GM21381 (cell line): ENCODE measurements at regions not wholly inside any gene's neighbourhood (a gene's known extent, or its start where the extent isn't known, plus 50 kb on each side); places are given as distances from the start of the nearest gene placed in this dataset.

Source experiments
- ATAC-seq: cut with Tn5 transposase; IDR thresholded peaks from one replicate; pipeline ENCODE4 v1.9.1; 2021; ENCODE audit warnings: mild to moderate bottlenecking, moderate library complexity; ENCODE audit not compliant: unreplicated experiment

DNA sequence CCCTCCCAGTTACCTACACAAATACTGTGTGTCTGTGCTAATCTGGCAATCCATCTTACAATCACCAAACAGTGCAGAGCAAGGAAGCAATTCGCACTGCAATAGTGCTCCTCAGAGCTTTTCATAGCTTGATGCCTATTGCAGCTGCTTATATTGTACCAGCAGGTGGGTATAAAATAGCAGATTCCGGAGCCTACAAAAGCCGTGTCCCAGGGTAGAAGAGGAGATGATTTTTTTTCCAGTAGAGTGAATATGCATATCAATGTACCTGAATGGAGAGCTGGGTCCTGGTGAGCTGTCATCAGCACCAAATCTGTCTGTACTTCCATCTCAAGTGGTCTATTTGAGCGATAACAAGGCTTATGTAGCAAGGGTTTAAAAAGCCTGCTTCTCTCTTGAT, 668.4 kb downstream of the DIAPH3 start:
- no peak for ATAC-seq

DNA sequence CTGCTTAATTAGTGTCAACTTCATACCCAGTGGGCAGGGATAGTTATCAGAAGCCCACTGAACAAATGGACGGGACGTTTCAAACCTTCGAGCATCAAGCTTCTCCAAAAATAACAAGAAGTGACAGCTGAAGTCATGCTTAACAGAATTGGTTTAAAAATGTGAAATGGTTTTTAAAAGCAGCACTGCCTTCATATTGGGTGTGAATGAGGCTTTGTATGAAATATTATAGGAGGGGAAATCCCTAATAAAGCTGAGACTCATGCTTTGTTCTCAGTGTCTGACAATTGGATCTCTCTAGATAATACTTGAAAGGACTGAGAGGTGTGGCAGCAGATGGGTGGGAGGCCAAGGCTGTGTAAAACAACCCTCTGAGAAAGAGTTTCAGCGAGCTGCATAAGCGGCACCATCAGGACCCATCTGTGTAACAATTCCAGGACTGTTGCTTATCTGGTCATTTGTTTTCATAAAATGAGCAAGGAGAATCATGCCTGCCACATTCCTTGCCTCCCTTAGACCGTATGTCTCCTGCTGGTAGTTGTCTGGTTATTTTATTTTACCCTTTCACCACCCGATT, 667.7 kb downstream of the DIAPH3 start:
- no peak for ATAC-seq

DNA sequence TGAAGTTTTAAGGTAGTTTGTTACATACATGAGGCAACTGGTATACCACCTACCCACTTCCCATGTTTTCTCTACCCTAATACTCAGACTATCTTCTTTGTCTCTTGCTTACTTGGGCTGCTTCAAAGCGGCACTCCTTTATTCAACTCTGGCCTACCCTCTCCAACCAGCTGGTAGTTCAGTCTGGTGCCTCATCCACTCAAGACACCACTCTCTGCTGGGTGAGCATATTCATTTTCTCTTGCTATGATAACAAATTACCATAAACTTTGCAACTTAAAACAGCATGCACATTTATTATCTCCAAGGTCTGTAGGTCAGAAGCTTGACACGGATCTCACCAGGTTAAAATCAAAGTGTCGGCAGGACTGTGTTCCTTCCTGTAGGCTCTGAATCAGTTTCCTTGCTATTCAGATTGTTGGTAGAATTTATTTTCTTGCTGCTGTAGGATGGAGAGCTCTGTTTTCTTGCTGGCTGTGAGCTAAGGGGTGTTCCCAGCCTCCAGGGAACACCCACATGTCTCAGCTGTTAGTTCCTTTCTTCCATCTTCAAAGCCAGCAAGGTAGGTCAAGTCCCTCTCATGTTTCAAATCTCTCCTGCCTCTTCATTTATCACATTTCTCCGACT, 666.0 kb downstream of the DIAPH3 start:
- ATAC-seq: no peak

DNA sequence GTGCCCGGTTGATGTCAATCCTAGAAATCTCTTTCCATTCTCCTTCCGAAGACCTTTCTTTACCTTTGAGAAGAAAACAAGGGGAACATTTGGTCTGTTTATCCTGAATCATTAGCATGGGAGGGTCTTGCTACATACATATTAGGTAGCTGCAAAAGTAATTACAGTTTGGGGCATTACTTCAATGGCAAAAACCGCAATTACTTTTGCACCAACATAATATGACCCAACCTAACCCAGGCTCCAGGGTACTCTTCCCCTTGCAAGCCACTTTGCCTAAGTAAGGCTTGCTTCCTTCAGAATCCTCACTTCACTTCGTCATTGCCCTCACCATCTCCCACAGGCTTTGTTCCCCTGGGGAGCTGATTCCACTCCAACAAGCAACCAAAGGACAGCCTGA, 662.7 kb downstream of the DIAPH3 start:
- ATAC-seq: no peak

DNA sequence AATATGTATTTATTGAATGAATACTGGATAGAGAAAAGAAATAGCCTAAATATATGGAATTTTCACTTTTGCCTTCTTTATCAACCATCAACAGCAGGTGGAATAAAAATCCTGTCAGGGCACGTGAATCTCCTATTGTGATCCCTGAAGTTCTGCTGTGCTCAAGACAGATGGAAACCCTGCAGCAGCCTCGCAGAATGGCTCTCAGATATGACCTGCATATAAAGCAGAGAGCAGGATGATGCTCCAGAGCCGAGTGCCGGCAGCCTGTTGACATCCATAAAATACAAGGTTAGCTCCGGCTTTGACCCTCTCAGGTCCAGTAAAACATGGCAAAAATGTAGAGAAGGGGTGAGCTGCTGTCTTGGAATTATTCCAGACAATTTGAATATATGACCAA, 659.3 kb downstream of the DIAPH3 start:
- no peak for ATAC-seq

DNA sequence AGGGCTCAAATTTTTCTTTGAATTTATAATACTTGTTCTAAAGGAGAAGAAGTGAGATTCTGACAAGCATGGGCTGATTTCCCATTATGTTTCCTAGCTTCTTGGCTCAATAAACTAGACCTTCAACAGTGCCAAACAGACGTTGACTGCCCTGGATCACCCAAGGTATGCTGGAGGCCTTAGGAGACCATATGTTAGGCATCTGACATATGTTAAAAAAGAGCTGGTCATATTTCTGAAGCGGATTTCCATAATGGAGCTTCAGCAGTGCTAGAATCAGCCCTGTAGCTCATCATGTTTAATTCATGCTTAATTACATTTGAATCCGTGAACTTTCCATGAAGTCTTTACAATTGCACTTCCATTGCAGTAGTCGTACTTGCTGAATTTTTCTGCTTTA, 653.3 kb downstream of the DIAPH3 start:
- ATAC-seq: no peak

DNA sequence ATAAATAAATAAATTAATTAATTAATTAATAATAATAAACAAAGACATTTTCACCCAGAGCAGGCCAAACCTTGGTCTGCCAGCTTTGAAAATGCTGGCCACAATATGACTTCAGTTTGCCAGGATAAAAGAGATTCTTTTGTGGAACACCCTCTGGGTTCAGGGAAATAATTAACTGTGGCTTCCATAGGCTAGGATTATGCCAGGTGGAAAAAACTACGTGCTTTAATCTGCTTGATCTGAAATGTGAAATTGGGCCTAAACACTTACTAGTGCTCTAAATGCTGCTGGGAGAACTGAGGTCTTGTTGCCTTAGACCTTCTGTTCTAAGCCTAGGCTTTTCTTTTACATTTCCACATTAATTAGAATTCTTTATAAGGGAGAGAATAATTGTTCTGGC, 650.0 kb downstream of the DIAPH3 start:
- no peak for ATAC-seq

DNA sequence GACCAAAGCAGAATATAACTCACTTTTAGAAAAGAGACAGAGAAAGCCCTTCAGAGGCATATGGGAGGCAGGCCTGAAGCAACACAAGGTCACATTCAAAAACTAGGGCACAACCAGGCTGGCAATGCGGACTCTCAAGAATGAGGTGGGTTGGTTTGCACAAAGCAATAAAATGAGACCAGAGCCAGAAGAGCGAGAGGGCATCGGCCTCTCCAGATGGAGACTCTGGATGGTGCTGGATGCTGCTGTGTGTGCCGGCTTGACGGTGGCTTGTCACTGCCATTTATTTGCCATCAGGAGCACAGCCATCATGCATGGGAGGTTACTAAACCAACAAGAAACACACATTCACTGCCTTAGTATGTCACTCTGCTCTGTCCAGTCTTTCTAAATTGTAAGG, 649.4 kb downstream of the DIAPH3 start:
- no peak for ATAC-seq

DNA sequence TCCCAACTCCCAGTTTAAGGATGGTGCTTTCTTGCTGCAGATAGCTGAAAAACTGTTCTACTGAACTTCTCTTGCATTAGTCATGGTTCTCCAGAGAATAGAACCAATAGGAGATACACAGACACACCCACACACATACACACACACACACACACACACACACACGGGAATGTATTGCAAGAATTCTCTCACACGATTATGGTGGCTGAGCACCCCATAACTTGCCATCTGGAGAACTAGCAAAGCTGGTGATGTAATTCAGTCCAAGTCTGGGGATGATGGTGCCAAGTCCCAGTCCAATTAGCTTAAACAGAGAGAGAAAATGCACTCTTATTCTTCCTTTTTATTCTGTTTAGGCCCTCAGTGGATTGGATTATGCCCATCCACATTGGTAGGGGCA, 643.9 kb downstream of the DIAPH3 start:
- ATAC-seq: no peak

DNA sequence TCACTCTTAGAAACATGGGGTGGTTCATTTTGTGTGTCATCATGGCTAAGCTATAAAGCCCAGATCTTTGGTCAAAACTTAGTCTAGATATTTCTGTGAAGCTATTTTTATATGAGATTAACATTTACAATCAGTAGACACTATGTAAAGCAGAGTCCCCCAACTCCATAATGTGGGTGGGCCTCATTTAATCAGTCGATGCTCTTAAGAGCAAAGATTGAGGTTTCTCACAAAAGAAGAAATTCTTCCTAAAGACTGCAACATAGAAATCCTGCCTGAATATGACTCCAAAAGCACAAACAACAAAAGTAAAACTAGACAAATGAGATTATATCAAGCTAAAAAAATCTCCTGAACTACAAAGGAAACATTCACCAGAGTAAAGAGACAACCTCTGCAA, 642.2 kb downstream of the DIAPH3 start:
- ATAC-seq: no peak

DNA sequence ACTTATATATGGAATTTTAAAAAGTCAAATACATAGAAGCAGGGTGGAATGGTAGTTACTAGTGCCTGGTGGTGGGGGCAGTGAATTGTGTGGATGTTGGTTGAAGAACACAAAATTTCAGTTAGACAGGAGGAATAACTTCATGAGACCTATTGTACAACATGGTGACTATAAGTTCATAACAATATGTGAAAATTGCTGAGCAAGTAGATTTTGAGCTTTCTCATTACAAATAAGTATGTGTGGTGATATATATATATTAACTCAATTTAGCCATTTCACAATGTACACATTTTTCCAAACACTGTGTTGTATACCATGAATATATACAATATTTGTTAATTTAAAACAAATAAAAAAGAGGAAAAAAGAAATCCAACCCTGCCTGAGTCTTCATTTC, 641.1 kb downstream of the DIAPH3 start:
- no peak for ATAC-seq

DNA sequence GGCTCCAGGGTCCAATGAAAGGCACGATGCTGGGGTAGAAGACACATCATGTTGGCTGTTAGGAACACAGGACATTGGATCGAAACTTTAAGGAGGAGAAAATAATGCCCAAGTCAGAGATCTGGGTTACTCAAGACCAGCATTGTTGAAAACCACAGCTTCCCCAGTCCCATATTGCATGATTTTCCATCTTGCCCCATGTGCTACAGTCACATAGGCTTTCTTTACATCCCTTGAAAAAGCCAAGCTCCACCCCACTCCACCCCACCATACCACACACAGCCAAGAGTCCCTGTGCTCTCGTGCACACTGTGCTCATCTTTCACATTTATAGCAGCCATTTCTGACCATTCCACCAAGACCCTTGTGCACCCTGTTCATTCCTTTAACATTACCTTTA, 636.2 kb downstream of the DIAPH3 start:
- ATAC-seq: no peak

DNA sequence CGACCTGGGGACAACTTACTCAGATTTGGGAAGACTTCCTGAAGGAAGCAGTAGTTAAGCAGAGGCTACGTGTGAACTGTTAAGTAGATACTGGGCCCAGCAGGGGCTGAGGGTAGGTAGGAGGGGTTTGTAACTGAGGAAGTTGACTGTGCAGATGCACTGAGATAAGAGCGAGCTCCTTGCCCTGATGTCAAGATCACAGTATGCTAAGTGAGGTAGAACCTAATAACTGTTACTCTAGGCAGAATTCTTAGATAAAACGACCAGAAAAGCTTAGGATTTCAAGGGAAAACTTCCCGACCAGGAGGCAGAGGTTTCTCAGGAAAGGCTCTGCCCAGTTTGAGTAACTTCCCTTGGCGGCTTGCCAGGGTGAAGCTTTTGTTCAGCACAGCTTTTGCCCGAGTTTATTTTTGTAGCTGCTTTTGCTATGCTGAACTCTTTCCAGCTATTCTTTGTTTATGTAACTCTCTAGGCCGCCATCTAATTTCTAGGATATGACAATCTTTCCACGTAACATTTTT, 632.1 kb downstream of the DIAPH3 start:
- ATAC-seq: no peak

DNA sequence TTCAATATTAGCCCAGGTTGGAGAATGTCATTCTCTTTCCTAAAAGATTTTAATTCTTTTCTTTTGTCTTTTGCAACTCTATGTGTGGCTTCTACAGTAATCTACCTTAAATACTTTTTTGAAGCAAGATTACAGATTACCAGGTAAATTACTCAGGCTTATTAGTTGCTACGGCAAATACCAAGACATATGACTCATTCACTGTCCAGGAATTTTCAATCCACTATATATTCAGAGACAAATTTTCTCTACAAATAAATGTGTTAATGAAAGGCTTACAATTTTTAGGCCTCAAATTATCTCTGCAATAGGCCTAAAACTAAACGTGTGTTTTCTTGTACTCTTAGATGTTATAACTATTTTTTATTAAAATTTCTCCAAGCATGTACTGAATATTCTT, 631.3 kb downstream of the DIAPH3 start:
- no peak for ATAC-seq

DNA sequence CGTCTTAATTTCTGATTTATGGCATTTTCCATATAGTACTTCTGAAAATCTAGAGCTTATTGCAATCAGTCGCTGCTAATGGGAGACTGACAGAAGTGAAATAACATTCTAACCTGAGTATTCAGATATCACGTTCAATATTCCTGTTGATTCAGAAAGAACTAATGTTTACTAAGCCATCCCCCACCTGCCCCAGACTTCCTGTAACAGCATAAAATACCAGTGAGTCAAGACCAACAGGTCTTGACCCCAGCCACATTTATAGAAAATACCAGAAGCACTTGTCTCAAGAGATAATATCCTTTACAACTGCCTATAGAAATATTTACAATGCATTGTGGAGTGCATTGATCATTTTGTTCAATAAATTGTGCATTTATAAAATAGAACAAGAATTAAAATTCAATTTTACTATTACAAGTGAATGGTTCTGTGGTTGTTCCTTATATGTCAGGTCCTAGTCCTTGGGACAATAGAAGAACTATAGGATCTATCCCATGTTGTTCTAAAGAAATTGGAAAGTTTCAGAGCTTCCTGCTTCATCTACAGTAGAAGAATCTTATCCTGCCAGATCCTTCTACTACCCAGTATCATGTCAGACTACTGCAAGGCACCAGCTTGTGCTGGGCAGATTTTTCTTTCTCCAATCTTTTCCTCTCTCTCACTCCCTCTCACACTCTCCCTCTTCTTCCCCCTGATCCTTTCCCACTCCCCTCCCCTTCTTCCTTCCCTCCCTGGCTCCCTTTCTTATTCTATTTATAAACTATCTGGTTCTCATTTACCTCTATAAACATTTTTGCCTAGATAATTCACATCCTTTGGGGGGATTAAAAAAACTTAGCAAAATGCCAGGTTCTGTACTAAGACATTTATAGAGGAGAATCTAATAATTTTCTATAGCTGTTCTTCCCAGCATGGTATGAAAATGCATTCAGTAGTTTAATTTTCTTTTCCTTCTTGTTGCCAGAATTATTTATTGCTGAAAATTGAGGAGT, 629.9 kb downstream of the DIAPH3 start:
- ATAC-seq: no peak

DNA sequence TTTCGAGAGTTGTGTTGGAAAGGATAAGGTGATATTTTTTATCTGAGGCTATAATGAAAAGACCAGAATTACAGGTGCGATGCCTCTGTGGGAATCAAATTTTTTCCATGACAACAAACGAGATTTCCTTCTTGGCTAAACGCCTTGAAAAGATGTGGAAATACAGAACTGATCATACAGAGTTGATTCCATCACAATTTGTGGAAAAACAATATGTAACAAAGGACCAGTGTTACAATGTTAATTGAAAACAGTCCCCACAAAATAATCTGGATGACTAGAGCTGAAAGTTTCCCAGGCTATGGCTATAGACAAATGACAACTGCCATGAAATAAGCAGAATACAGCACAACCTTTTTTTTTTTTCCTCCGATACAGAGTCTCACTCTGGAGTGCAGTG, 628.9 kb downstream of the DIAPH3 start:
- no peak for ATAC-seq

DNA sequence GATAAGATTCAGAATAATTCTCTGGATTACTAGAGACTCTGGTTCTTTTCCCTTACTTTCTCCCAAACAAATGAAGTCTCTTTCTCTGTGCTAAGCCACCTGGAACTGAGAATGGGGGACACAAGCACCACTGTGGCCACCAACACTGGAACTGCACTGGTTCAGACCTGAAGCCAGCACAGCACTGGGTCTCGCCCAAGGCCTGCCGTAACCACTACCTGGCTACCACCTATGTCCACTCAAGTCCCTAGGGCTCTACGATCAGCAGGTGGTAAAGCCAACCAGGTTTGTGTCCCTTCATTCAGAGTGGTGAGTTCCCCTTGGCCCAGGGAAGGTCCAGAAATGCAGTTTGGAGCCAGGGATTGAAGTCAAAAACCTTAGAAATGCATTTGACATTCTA, 626.2 kb downstream of the DIAPH3 start:
- ATAC-seq: no peak

DNA sequence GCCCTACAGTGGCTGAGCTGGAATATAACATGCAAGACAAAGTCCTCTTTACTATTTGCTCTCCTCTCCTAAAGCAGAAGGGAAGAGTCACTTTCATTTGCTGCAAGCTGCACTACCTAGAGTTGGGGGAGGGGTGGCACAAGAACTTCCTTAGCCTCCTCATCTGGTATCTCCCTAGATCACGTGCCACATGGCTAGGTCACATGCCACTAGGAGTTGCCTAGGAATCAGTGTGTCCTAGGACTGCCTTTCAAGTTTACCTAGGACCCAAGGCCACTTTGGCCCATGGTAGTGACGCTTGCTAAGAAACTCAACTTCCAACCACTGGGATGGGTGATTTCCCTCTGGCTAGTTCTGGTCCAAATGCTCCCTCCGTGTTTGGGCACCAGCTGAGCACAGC, 625.2 kb downstream of the DIAPH3 start:
- ATAC-seq: no peak

DNA sequence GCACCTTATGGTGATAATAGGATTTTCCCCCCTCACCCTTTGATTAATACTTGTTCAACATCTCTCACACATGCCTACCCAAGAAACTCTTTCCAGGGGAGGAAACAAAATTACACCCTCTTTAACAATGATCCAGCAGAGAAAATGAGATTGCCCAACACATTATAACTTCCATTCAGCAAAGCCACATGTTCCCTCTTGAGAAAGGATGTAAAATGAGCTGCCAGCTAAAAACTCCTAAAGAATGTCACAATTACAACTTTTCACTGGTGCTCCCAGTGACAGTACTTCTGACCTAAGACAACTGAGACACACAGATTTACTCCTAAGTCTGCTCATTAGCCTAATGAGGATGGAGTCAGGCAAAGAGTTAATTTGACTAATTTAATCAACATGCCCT, 621.4 kb downstream of the DIAPH3 start:
- ATAC-seq: no peak

DNA sequence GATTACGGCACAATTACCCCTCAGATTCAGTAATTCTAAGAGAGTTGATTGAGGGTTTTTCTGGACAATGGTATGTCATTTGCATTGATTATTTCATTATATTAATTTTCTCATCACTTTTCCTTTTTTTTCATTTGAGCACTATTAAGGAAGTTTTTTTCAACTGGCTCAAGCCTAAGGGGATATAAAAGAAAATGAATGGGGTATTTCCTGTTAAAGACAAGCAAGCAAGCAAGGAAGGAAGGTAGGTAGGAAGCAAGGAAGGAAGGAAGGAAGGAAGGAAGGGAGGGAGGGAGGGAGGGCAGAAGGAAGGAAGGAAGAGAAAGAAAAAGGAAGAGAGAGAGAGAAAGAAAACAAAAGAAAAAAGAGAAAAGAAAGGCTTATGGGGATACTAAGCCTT, 620.3 kb downstream of the DIAPH3 start:
- ATAC-seq: no peak

DNA sequence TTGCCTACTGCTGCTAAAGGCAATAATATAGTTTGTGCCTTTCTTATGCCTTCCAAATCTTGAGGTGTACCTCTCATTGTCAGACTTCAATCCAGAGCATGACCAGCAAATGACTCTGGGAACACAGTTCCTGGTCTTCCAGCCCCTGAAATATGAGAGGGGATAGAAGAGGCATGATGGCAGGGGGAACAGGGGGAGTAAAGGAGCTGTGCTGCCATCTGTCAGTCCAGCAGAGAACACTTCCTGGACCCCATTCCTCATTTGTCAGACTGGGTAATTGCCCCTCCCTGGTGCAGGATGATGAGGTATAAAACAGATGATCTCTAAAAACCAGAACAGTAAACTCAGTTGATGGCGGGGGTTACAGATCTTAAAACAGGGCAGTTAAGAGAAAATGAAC, 618.7 kb downstream of the DIAPH3 start:
- no peak for ATAC-seq

DNA sequence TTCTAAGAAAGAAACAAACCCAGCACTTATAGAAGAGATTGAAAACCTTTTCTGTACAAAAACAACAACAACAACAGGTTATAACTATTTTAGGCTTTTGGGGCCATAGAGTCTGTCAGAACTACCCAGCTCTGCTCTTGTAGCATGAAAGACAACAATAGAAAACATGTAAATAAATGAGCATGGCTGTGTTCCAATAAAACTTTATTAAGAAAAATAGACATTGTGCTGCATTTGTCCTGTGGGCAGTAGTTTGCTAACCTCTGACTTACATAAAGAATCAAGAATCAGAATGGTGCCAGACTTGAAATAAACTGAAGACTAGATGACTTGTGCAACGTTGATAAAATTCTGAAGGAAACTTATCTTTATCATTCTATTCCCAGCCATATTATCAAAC, 617.5 kb downstream of the DIAPH3 start:
- no peak for ATAC-seq
